CD1c-positive myeloid dendritic cell (primary cell): ENCODE measurements at regions not wholly inside any gene's neighbourhood (a gene's known extent, or its start where the extent isn't known, plus 50 kb on each side); places are given as distances from the start of the nearest gene placed in this dataset.
"Not testable (repeated sequence)": the region's sequence is repeated elsewhere in the genome, so short reads cannot be mapped to it uniquely, and the experiment has no call there.

ENCODE experiments used
- DNase-seq: peaks from one replicate; pipeline ENCODE4 v3.0.0-alpha.2; 2016; ENCODE audit errors: extremely low spot score

DNA sequence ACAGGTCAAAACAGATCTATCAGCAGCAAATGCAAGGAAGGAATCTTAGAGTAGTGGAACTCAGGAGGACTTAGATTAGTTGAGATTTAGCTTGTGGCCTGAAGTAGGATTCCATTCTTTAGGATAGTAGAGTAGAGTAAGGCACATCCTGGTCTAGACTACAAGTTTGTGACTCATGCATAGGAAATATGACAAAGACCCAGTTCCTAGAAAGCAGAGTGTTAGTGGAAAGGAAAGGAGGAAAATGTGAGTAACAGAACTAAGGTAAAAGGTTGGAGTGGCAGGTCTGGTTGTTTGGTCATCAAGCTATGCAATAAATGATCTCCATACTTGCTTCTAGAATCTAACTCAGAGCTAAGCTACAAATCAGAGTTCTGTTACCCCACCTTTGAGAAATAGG lies 595.0 kb downstream of the ACTRT1 start:
- DNase-seq = no peak

DNA sequence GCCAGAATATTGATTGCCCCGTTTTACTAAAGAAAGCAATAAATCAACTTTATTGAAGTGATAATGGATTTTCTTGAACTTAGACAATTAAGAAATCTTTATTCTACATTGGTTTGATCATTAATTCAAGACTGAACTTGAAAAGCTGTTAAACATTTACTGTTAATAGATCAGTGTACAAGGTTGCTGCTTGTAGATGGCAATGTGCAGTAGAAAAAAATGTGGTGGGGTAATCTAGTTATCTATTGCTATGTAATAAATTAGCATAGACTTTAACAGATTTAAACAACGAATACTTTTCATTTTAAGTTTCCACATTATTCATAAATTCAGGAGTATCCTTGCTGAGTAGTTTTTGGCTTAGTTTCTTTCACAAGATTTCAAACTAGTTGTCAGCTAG lies 612.5 kb downstream of the ACTRT1 start:
- DNase-seq = no peak

DNA sequence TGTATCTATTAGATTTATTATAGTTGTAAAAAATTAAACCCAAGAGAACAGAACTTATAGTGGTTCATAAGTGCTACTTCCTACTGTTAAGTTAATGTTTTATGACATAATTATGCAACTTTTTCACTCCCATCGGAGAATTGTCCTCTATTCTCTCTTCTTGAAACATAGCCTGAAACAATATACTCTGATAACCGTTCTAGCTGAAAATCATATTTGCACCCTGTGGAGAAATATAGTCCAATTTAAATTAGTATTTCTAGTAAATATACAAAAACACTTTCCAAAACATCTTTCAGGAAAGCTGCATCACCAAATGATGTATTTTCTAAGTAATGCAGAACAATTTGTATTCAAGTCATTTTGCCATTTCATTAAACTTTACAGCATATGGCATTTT lies 586.4 kb downstream of the PRR32 start:
- DNase-seq = no peak

DNA sequence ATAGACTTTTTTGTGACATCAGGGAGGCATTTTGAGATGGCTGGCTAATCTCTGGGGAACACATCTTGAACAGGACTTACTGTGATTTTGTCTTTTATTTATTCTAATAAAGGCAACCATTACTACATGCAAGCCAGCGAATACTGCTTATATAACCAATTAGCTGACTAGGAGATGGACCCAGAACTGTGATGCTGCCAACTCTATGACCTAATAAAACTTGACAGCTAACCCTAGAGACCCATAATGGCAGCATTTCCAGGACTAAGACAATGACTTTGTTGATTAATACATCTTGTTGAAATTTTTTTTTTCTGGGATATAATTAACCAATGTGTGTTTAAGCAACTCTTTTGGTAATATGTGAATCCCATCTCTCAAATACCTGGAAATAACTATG lies 584.6 kb downstream of the PRR32 start:
- no peak for DNase-seq

DNA sequence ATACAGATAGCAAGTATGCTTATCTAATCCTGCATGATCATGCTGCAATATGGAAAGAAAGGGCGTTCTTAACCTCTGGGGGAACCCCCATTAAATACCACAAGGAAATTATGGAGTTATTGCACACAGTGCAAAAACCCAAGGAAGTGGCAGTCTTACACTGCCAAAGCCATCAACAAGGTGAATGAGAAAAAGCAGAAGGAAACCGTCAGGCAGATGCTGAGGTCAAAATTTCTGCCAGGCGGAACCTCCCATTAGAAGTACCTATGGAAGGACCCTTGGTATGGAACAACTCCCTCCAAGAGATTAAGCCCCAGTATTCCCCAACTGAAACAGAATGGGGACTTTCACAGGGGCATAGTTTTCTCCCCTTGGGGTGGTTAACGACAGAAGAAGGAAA lies 580.7 kb downstream of the PRR32 start:
- not testable (repeated sequence) for DNase-seq

DNA sequence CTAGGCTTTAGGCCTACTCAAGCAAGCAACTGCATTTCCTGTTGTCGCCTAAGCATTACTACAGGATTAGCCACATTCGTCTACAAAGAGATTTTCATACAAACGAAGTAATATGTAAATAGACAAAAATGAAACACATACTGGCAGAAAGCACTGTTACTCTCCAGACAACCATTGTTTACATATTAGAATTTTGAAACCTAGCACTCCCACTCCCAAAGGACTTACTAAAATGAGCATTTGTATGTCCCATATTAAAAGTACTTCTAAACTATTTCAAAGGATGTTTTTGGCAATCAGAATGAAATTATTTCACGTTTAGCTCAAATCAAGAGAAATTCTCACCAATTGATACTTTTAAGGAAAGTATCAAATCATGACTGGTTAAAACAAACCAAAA lies 570.8 kb downstream of the PRR32 start:
- no peak for DNase-seq

DNA sequence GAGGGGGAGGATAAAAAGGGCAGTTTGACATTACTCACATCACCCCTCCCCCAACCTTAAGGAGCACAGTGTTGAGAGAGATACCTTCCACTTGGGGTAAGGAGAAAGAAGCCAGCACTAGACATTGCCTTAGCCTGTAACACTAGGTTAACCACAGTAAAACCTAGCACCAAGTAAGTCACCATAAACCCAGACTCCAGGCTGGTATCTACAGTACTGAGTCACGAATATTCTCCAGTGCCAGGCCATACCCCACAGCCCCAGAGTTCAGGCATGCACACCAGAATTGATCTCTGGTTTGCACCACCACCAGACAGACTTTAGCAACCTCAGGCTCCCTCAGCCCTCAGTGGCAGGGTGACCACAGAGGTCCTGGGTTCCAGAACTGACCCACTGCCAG lies 570.4 kb downstream of the PRR32 start:
- no peak for DNase-seq
